Inferior parietal cortex (tissue), 1 donor: ENCODE measurements at regions not wholly inside any gene's neighbourhood (a gene's known extent, or its start where the extent isn't known, plus 50 kb on each side); places are given as distances from the start of the nearest gene placed in this dataset.

Experiments
- DNase-seq: peaks from one replicate; pipeline ENCODE4 v3.0.0-alpha.2; 2016; ENCODE audit errors: extremely low spot score

DNA sequence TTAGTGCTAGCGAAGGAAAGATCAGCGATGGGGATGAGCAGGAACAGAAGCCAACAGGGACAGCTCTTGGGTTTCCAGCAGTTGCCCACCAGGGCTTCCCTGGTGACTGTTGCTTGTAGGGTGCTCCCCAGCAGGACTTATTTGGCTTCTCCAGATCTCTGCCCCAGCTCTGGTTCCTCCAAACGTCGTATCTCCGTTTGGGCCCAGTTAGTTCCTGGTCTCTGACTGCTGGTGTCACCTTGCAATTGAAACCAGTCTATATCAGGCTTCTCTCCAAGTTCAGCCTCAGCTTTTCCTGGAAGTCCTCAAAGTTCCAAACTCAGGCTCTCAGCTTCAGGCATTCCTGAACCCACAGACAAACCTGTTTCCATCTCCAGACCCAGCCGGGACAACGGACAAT is 70.8 kb upstream of the NXT1 start:
- DNase-seq = no peak

DNA sequence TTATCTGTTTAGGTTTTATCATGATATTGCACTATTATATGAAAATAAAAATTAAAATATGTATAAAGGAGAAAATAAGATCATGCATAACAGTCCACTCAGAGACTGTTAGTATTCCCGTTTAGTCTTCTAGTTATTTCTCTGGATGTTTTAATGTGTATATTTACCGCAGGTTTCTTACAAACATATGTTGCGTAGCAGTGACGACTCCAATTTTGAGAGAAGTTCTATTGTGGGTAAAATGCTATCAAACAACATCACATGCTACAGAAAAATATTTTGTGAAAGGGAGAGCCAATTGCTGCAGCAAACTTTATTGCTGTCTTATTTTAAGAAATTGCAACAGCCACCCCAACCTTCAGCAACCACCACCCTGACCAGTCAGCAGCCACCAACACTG is 72.4 kb upstream of the NXT1 start:
- no peak for DNase-seq

DNA sequence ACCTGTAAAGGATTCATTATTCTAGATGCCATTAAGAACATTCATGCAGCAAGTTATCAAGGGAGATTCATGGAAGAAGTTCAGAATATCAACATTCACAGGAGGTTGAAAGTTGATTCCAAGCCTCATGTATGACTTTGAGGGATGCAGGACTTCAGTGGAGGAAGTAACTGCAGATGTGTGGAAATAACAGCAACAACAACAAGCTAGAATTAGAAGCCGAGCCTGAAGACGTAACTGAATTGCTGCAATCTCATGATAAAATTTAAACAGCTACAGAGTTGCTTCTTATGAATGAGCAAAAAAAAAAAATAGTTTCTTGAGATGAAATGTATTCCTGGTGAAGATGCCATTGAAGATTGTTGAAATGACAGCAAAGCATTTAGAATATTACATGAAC is 73.3 kb upstream of the NXT1 start:
- DNase-seq = no peak

DNA sequence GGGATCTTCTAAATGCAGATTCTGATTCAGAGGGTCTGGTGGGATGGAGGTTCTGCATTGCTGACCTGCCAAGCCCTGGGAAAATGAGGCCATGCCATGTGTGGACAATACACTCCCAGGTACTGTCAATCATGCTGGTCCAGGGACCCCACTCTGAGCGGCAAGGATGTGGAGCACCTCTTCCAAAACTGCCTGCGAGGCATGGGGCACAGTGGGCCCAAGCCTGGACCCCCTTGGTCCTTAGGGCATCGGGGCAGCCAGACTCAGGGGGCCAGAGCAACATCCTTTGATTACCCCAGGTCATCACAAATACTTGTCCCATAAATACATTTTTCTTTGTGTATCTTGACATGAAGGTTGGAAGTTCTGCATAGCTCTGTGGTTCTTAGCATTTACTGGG is 76.8 kb upstream of the NXT1 start:
- DNase-seq = no peak

DNA sequence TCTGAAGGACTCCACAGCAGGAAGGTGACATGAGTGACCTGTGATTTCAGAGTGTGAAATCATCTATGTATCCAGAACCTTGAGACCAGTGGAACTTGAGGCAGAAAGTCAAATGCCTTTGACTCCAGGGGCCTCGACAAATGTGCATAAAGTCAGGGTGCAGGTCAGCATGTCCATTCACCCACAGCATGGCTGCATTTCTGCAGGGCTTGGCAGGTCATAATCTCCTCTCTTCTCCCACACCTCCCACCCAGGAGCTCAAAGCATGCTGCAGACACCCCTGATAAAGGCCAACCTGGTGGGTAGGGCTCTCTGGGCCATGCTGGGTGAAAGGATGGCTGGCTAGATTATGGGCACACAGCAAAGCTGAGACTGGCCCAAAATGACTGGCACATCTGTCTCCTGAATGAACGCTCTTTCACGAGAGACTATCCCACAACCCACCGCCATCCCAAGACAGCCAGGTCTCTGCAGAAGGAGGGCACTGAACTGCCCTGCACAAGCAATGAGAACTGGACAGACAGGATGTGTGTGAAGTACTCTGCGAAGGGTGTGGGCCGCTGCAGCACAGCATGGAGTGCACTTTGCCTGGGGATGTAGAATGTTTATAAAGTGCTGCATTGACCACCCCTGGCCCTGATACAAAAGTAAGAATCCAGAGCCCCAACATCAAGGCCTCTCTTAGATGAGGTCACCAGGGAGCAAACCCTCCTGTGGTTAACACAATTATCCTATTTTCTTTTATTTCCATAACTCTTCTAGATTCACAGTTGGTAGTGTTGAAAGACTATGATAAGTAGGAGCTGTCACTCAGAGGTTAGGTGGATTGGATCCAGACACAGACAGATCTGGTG is 78.2 kb upstream of the NXT1 start:
- no peak for DNase-seq

DNA sequence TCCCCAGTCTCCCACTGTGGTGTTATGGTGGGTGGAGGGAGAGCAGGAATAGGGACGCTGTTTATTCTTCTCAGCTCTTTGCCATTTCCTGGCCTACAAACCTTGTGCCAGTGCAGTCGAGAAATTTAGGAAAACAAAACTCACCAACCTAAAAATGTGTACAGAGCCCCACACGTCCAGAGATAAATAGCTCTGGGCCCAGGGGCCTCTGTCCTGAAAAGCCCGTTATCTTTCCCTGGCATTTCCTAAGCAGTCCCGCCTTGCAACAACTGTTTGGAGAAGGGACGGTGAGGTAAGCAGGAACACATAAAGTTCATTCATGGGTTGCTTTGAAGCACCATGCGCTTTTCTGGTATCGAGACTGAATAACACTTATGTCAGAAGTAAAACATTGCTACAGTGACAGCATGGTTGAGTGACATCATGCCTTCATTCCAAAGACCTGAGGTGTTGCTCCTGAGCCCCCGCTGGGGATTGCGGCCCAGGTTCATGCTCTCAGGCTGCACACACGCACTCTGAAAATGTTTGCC is 80.1 kb upstream of the NXT1 start:
- DNase-seq = no peak

DNA sequence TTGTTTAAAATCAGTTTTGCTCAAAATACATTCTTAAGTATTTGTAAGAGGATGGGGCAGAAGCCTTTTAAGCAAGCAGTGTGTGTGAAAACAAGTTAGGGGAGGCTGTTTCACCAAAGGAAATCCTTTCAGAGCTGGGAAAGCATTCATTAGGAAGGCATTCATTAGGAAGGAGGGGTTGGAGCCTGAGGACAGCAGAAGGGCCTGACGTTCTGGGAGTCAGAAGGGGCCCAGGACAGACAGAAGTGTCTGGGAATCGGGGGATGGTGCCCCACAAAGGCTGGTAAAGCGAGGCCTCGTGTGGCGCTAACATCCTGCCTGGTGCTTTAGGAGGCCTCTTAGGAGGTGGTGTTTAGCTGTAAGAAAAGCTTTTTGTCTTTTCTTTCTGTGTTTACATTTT is 80.6 kb upstream of the NXT1 start:
- DNase-seq = no peak

DNA sequence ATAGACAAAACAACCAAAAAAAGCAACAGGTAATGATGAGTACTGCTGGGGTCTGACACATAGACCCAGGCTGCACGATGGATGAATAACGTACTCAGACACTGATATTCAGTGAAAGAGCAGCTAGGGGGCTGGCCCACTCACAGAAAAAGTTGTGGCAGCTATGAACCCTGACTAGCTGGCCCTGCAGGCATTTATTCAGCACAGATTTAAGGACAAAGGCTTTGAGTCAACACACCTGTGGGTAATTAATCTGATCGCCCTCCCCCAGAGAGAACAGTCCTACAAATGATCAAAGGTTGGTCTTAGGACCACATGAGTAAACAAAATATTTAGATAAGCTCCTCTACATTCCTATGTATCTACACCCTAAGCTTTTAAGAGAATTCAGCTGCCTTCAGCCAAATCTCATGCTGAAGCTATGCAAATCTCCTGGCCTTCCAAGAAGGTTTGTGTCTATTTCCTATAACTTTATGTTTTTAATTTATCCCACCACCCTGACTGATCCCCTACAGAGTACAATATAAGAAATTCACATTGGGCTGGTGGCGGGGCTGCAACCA is 81.7 kb upstream of the NXT1 start:
- DNase-seq = no peak

DNA sequence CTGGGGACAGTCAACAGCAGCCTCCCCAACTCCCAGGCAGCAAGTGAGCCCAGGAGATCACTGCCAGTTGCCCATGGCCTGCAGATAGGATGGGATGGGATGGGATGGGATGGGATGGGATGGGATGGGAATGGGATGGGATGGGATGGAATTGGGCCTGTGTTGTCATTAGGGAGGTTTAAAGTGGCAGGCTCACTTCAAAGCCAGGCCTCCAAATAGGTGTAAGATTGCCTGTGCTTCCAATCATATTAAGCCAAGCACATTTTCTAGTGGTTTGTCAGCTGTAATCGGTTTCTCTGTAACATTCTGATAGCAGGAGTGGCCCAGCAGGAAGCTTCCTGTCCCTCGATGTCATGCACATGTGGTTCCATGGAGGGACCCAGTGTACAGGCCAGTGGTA is 82.7 kb upstream of the NXT1 start:
- no peak for DNase-seq

DNA sequence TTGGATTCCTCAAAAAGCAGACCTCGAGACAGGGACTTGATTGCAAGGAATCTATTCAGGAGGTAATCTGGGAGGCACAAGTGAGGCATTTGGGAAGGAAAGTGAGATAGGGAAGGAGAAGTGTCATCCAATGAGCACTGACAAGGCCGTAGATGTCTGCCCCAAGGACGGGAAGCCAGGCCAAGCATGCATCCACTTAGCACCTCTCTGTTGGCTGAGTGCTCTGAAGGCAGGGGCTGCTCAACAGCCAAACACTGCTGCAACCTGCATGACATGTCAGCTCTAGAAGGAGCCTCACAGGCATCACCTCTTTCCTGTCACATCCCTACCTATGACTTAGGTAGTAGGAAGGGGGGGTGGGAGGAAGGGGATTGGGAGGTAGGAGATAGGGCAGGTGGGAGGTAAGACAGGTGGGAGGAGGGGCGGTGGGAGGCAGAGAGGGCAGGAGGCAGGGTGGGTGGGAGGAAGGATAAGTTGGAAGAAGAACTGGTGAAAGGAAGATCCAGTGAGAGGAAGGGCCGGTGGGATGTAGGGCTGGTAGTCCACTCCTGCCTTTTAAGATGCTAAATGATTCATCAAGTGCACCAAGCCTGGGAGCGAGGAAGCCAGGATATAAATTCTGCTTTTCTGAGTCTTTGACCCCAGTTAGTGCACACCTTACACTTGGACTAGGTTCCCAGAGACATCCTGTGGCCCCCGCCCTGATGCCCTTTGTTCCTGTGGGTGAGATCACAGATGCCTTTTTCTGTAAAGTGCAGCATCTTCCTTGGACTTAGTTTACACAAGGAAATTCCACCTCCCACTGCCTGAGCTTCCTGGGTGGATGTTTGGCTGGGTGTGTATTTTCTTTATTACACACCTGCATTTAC is 83.8 kb upstream of the NXT1 start:
- no peak for DNase-seq

DNA sequence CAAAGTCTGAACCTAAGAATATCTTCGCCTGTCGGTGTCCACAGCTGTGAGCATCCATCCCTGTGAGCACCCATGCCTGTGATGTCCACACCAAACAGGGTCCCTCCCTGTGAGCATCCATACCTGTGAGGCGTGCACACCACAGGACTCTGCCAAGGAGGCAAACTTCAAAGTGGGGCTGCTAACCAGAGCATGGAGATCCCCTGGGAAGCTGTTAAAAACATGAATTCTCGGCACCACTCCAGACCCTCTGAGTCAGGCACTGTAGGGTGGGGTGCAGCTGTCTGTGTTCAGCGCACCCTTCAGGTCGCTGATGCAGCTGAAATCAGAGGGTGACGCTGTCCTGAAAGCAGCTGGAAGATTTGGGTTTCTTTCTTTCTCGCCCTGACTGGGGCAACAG is 85.4 kb upstream of the NXT1 start:
- DNase-seq = no peak

DNA sequence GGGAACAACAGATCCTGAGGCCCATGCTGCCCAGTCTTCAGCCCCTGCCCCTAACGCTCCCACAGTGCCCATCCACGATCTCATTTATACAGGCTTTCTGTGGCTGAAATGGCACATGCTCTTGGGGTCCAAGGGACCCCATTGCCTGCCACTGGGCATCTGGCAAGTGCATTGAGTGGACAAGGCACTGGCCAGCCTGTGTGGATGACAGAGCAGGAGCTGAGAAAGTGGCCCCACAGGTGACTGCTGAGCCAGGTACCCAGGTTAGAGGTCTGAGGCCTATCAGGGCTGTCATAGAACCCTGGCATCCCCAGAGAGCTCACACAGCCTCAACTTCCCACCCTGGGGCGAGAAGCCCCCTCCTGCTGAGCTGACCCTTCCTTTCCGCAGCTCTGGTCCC is 86.0 kb upstream of the NXT1 start:
- DNase-seq = no peak

DNA sequence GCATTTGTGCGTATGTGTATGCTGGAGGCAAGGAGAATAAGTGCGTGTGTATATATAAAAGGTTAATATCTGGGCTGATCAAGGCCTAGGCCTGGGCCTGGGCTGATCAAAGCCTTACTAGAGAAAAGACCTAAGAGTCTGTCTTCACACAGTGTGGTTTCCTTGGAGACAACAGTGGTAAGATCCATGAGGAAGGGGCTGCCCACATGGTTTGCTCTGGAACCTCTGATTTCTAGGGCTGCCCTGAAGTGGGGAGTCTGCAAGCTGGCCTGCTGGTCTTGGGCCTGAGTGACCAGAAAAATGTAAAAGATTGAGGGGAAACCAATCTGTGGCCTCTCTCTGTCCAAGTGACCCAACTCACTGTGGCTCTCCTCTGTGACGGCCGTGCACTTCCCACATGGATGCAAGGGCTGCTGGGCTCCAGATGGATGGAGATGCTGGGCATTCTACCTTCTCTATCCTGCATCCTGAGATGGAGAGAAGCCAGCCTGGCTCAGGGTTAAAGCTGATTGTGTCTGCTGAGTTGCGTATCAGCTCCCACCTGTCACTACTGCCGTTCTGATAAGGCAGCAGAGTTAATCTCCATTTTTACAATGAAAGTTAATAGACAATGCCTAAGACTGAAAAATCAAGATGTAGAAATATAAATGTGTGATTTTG is 90.3 kb upstream of the NXT1 start:
- DNase-seq = no peak

DNA sequence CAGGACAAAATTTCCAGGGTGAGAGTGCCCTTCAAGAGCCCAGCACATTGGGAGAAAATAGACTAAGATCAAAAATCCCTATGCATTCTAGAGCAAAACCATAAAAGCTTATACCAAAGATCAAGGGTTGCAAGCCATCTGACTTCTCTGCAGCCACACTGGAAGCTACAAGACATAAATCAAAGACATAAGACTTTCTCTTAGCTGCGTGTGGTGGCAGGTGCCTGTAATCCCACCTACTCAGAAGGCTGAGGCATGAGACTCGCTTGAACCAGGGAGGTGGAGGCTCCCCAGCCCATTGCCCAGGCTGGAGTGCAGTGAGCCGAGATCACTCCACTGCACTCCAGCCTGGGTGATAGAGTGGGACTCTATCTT is 91.9 kb upstream of the NXT1 start:
- no peak for DNase-seq

DNA sequence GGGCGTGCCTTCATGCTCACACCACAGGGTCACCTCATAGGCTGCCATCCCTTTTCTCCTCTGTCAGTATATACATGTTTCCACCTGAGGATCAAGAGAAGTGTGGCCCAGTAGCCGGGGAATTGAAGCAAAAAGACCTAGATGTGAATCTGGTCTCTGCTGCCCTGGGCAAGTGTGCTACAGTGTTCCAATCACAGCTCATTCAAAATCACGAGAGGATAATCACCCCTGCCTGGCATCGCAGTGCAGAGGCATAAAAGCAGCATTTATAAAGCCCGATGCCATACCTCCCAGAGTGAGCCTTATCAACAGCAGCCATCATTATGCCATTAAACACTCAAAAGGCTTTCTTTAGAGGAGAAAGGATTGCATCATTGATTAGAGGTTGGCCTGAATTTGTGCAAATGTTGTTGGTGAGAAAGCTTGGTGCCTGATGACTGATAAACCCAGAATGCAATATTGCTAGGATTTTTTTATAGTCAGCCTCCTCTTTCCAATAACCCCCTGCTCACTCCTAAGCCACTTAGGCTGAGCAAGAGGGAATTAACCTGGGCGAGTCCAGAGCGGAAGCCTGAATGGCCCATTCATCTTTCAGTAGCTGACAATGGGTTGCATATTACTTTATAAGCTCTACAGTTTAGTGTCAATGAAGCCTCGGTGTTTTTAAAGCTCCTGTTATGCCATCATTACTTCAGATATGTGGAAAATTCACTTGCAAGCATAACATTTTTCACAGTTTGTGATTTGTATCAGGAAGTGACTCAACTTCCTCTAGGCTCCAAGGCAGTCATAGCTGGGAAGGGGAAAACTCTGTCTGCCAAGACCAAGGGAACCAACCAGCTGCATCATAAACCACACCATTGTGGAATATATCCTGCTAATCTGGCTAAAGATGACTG is 92.5 kb upstream of the NXT1 start:
- no peak for DNase-seq

DNA sequence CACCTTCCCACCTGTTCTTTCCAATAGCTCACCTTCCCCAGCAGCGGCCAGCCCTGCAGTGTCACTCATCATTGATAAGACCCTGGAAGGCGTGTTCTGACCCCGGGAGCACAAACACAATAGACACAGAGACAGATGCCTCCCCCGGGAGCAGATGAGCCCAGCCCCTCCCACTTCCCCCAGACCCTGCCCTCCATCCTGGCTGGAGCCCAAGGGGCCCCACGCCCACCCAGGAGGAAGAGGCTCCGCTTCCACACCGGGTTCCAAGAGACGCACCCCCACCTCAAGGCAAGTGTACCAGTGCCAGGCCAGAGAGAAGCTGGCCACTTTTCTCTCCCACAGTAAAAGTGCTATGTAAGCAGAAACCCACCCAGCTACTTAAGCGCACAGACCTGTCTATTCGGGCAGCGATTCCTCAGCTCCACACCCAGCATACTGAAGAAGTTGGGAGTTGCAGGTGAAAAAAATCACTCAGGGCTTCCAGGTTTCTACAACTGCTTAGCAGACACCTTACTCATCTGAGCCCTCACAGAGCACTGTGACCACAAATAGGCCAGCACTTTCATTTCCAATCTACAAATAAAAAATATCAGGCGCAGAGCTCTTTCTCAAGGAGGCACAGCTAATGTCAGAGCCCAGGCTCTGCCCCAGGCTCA is 93.4 kb upstream of the NXT1 start:
- no peak for DNase-seq

DNA sequence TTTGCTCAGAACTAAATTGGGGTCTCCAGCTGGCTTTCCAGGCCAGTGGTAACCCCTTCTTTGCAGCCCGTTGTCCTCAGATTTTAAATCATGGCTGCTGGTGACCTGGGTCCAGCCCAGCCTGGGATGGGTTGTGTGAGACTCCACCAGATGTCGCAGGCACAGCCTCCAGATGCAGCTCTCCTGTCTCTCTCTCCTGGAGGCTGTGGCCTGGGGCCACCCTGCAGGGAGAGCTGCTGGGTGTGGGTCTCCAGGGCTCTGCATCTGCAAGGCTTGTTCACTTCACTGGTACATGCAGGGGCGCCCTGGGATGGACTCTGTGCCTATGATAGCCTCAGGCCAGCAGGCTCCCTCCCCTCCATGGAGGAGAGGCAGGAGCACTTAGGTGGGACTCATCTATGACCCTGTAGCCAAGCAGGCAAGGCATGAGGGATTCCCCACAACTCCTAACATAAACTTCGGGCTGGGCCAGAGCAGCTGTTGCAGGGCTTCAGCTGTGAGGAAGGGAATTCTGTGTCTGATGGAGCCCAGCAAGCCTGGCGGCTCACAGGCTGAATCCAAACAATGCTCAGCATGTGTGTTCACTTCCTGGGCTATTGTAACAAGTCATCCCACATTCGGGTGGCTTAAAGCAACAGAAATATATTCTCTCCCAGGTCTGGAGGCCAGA is 94.7 kb upstream of the NXT1 start:
- DNase-seq = no peak

DNA sequence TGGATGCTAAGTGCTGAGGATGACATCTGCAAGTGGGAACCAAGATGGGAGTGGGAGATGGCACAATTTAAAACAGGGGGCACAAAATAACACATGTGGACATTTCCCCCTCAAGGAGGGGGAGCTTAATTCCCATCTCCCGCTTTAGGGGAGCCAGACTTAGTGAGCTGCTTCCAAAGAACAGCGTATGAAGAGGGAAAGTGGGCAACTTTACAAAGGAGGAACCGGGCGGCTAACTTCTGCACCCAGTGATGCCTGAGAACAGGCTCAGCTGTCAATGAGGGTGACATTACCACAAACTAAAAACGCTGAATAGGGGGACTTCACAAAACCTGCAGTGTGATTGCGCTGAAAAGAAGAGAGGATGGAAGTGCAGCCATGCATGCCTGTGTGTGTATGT is 95.5 kb upstream of the NXT1 start:
- DNase-seq = no peak

DNA sequence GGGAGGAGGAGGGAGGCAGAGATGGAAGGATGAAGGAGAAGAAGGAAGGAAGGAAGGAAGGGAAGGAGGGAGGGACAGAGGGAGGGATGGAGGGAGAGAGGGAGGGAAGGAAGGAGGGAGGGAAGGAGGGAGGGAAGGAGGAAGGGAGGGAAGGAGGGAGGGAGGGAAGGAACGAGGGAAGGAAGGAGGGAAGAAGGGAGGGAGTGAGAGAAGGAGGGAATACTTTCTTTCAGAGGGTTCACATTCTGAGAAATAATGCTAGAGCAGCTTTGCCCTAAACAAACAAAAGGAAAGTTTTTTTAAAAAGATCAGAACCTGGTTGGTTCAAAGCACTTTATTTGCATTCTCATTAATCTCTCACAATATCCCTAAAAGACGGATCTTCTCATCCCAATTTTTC is 96.1 kb upstream of the NXT1 start:
- no peak for DNase-seq

DNA sequence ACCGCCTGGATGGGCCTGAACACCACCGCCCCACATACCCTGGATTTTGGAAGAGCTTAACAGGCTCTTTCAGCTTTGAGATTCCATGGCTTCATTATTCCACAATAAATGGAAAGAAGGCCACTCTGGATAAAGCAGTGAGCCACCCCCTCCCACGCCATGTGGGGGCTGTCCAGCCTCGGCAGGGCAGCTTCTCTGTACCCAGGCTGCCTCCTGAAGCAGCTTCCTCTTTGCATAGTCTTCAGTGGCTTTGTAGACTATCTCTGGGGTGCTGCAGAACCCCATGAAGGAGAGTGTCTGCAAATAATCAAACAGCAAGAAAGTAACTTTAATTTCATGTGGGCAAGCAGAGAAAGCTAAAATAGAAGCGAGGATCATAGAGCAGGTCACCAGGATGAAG is 96.6 kb upstream of the NXT1 start:
- no peak for DNase-seq
